Erythroblast (primary cell): ENCODE measurements at regions not wholly inside any gene's neighbourhood (a gene's known extent, or its start where the extent isn't known, plus 50 kb on each side); places are given as distances from the start of the nearest gene placed in this dataset.

Experiments used
- GATA1 ChIP-seq: IDR thresholded peaks from 2 replicates; pipeline ENCODE4 v1.6.1; 2011; ENCODE audit warnings: low read depth, mild to moderate bottlenecking, control low read depth, low read length, moderate library complexity
- POLR2A ChIP-seq: IDR thresholded peaks from 2 replicates; pipeline ENCODE4 v1.6.1; 2011; ENCODE audit warnings: mild to moderate bottlenecking, low read length

GRCh38 chr2:3034396-3034795 is 343.2 kb downstream of the EIPR1 start:
- no peak for TF ChIP-seq POLR2A
- no peak for TF ChIP-seq GATA1
